ENCODE measurements at regions not wholly inside any gene's neighbourhood (a gene's known extent, or its start where the extent isn't known, plus 50 kb on each side); places are given as distances from the start of the nearest gene placed in this dataset.

DNA sequence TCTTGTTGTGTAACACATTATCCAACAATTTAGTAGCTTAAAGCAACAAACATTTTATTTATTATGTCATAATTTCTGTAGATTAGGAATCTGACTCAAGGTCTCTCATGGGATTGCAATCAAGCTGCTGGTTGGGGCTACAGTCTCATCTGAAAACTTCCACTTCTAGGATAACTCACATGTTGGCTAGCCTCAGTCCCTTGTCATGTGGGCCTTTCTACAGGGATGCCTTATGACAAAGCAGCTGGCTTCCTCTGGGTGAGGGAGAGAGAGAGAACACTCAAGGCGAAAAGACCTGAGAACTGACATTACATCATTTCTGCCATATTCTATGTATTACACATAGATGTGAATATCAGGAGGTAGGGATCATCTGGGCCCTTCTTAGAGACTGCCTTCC is 317.9 kb upstream of the VRK2 start:
- no peak for TF ChIP-seq CTCF (IDR thresholded peaks at IDR 0.05)
- no peak for TF ChIP-seq POLR2A (IDR thresholded peaks at IDR 0.05)
